Nephron progenitor cell (in vitro differentiated cells): ENCODE measurements at regions not wholly inside any gene's neighbourhood (a gene's known extent, or its start where the extent isn't known, plus 50 kb on each side); places are given as distances from the start of the nearest gene placed in this dataset.

Experiments used
- DNase-seq: peaks from one replicate; pipeline ENCODE4 v3.0.0; 2021
- H3K27ac Mint-ChIP-seq: 2 replicates; pipeline ENCODE4 v1.8.0; 2021; ENCODE audit warnings: mild to moderate bottlenecking, moderate library complexity, mixed read lengths
- H3K27me3 Mint-ChIP-seq: 2 replicates; pipeline ENCODE4 v1.8.0; 2021; ENCODE audit warnings: mild to moderate bottlenecking, low read depth, mixed read lengths; ENCODE audit not compliant: poor library complexity
- H3K36me3 Mint-ChIP-seq: 2 replicates; pipeline ENCODE4 v1.8.0; 2021; ENCODE audit warnings: low read depth, mixed read lengths
- H3K4me1 Mint-ChIP-seq: 2 replicates; pipeline ENCODE4 v1.8.0; 2021; ENCODE audit warnings: mixed read lengths
- H3K4me3 Mint-ChIP-seq: 2 replicates; pipeline ENCODE4 v1.8.0; 2021; ENCODE audit warnings: mild to moderate bottlenecking, moderate library complexity, mixed read lengths
- H3K9me3 Mint-ChIP-seq: 2 replicates; pipeline ENCODE4 v1.8.0; 2021; ENCODE audit warnings: mild to moderate bottlenecking, moderate library complexity, mixed read lengths
- CTCF ChIP-seq: fragments of 200-600 bp; sonication (generic); IDR thresholded peaks from 2 replicates; pipeline ENCODE4 v1.5.0; 2021; ENCODE audit warnings: antibody characterized with exemption

- no peak for TF ChIP-seq CTCF
- peaks cover 9% of the 10 kb centered on the region for H3K4me1 Mint-ChIP-seq
- no peak overlapping the region for H3K4me3 Mint-ChIP-seq
- no peaks in the 10 kb centered on the region for H3K9me3 Mint-ChIP-seq
- H3K36me3 Mint-ChIP-seq = no peaks in the 10 kb centered on the region
- H3K27ac Mint-ChIP-seq = no peak overlapping the region
- no peak for DNase-seq
- peaks cover 42% of the 10 kb centered on the region for H3K27me3 Mint-ChIP-seq
These were observed 67.6 kb upstream of the FOXQ1 start for GRCh38 chr6:1244278-1244677.

- Mint-ChIP-seq H3K4me1 (peaks cover 9% of the 10 kb centered on the region), H3K9me3 (no peaks in the 10 kb centered on the region), H3K27me3 (peaks cover 43% of the 10 kb centered on the region), H3K27ac (no peak overlapping the region), H3K36me3 (no peaks in the 10 kb centered on the region), H3K4me3 (no peak overlapping the region)
- TF ChIP-seq CTCF = no peak
- no peak for DNase-seq
These were observed 69.5 kb upstream of the FOXQ1 start for GRCh38 chr6:1242446-1242845.

GRCh38 chr6:1242021-1242420, 69.9 kb upstream of the FOXQ1 start:
- TF ChIP-seq CTCF = no peak
- Mint-ChIP-seq H3K4me3 (no peak overlapping the region), H3K36me3 (no peaks in the 10 kb centered on the region), H3K27ac (no peak overlapping the region), H3K4me1 (peaks cover 9% of the 10 kb centered on the region), H3K9me3 (no peaks in the 10 kb centered on the region), H3K27me3 (peaks cover 48% of the 10 kb centered on the region)
- no peak for DNase-seq

GRCh38 chr6:1240766-1241318, 71.1 kb upstream of the FOXQ1 start:
- H3K36me3 Mint-ChIP-seq = no peaks in the 10 kb centered on the region
- no peak for TF ChIP-seq CTCF
- no peak for DNase-seq
- H3K9me3 Mint-ChIP-seq = no peaks in the 10 kb centered on the region
- H3K4me1 Mint-ChIP-seq = peaks cover 9% of the 10 kb centered on the region
- peaks cover 48% of the 10 kb centered on the region for H3K27me3 Mint-ChIP-seq
- H3K4me3 Mint-ChIP-seq = no peak overlapping the region
- H3K27ac Mint-ChIP-seq = no peak overlapping the region

- Mint-ChIP-seq H3K36me3 (no peaks in the 10 kb centered on the region), H3K4me3 (no peak overlapping the region), H3K9me3 (no peaks in the 10 kb centered on the region), H3K4me1 (peaks cover 3% of the 10 kb centered on the region), H3K27me3 (peaks cover 51% of the 10 kb centered on the region), H3K27ac (no peak overlapping the region)
- DNase-seq = no peak
- TF ChIP-seq CTCF = no peak
These were observed 72.1 kb upstream of the FOXQ1 start for GRCh38 chr6:1239805-1240204.

- Mint-ChIP-seq H3K27ac (no peak overlapping the region), H3K4me1 (no peaks in the 10 kb centered on the region), H3K4me3 (no peak overlapping the region), H3K9me3 (no peaks in the 10 kb centered on the region), H3K36me3 (no peaks in the 10 kb centered on the region), H3K27me3 (peaks cover 49% of the 10 kb centered on the region)
- no peak for TF ChIP-seq CTCF
- no peak for DNase-seq
These were observed 73.9 kb upstream of the FOXQ1 start for GRCh38 chr6:1238040-1238439.
